OCI-LY3 (cell line): ENCODE measurements at regions not wholly inside any gene's neighbourhood (a gene's known extent, or its start where the extent isn't known, plus 50 kb on each side); places are given as distances from the start of the nearest gene placed in this dataset.
"Not testable (repeated sequence)": the region's sequence is repeated elsewhere in the genome, so short reads cannot be mapped to it uniquely, and the experiment has no call there.

ENCODE experiments used
- H2AFZ ChIP-seq: fragments of 200-600, 300-600 bp; shearing (Covaris generic); 2 replicates; pipeline ENCODE4 v1.6.0; 2014; ENCODE audit warnings: antibody characterized with exemption, low read depth, low read length
- H3K27ac ChIP-seq: fragments of 200-600, 300-600 bp; sonication (generic); 2 replicates; pipeline ENCODE4 v1.5.1; 2014; ENCODE audit warnings: mild to moderate bottlenecking, low read length, moderate library complexity, mixed read lengths
- H3K27me3 ChIP-seq: fragments of 200-600, 300-600 bp; sonication (generic); 2 replicates; pipeline ENCODE4 v1.6.1; 2014; ENCODE audit warnings: low read depth, low read length, mixed read lengths
- H3K36me3 ChIP-seq: fragments of 200-600, 300-600 bp; sonication (generic); replicated peaks from 2 replicates; pipeline ENCODE3; 2014; ENCODE audit warnings: low read depth, low read length, mixed read lengths
- H3K4me1 ChIP-seq: fragments of 300-600, 200-600 bp; sonication (generic); 2 replicates; pipeline ENCODE4 v1.6.1; 2014; ENCODE audit warnings: low read length, mixed read lengths
- H3K4me2 ChIP-seq: fragments of 200-600, 300-600 bp; sonication (generic); 2 replicates; pipeline ENCODE4 v1.6.1; 2014; ENCODE audit warnings: low read length, mixed read lengths
- H3K4me3 ChIP-seq: fragments of 300-600, 200-600 bp; sonication (generic); 2 replicates; pipeline ENCODE4 v1.5.1; 2014; ENCODE audit warnings: antibody characterized with exemption, mild to moderate bottlenecking, low read length, moderate library complexity
- H3K79me2 ChIP-seq: fragments of 300-600, 200-600 bp; shearing (Covaris generic); 2 replicates; pipeline ENCODE4 v1.6.1; 2014; ENCODE audit warnings: mild to moderate bottlenecking, low read length, mixed read lengths
- H3K9ac ChIP-seq: fragments of 300-600, 200-600 bp; shearing (Covaris generic); 2 replicates; pipeline ENCODE4 v1.6.0; 2014; ENCODE audit warnings: mild to moderate bottlenecking, low read length, moderate library complexity
- H3K9me3 ChIP-seq: fragments of 200-600, 300-600 bp; shearing (Covaris generic); 2 replicates; pipeline ENCODE4 v1.6.1; 2014; ENCODE audit warnings: low read length, mixed read lengths; ENCODE audit not compliant: insufficient read depth
- H4K20me1 ChIP-seq: fragments of 200-600, 300-600 bp; sonication (generic); 2 replicates; pipeline ENCODE4 v1.6.1; 2016; ENCODE audit warnings: low read length, mixed read lengths; ENCODE audit not compliant: insufficient read depth
- EZH2phosphoT487 ChIP-seq: fragments of 200-600 bp; shearing (Covaris generic); IDR thresholded peaks from 2 replicates; pipeline ENCODE4 v1.6.1; 2018; ENCODE audit warnings: antibody characterized with exemption, mixed run types, low read depth
- TF ChIP-seq, protein P1 (sequence below): fragments of 200-600, 300-600 bp; sonication (generic); IDR thresholded peaks from 2 replicates; pipeline ENCODE4 v1.5.1; 2014; ENCODE audit warnings: antibody characterized with exemption, low read length, low read depth

- Histone ChIP-seq H3K4me1 (no peaks in the 10 kb centered on the region), H3K9ac (no peak overlapping the region), H3K27ac (no peak overlapping the region), H3K4me2 (no peak overlapping the region), H3K36me3 (no peaks in the 10 kb centered on the region), H3K9me3 (no peaks in the 10 kb centered on the region), H3K79me2 (no peaks in the 10 kb centered on the region), H4K20me1 (no peaks in the 10 kb centered on the region), H3K4me3 (no peak overlapping the region), H2AFZ (no peak overlapping the region), H3K27me3 (no peaks in the 10 kb centered on the region)
- TF ChIP-seq, protein P1, sequence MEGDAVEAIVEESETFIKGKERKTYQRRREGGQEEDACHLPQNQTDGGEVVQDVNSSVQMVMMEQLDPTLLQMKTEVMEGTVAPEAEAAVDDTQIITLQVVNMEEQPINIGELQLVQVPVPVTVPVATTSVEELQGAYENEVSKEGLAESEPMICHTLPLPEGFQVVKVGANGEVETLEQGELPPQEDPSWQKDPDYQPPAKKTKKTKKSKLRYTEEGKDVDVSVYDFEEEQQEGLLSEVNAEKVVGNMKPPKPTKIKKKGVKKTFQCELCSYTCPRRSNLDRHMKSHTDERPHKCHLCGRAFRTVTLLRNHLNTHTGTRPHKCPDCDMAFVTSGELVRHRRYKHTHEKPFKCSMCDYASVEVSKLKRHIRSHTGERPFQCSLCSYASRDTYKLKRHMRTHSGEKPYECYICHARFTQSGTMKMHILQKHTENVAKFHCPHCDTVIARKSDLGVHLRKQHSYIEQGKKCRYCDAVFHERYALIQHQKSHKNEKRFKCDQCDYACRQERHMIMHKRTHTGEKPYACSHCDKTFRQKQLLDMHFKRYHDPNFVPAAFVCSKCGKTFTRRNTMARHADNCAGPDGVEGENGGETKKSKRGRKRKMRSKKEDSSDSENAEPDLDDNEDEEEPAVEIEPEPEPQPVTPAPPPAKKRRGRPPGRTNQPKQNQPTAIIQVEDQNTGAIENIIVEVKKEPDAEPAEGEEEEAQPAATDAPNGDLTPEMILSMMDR = no peak
- no peak for TF ChIP-seq EZH2phosphoT487
Observed at GRCh38 chr2:38243186-38243880, 133.7 kb downstream of the ATL2 start.

DNA sequence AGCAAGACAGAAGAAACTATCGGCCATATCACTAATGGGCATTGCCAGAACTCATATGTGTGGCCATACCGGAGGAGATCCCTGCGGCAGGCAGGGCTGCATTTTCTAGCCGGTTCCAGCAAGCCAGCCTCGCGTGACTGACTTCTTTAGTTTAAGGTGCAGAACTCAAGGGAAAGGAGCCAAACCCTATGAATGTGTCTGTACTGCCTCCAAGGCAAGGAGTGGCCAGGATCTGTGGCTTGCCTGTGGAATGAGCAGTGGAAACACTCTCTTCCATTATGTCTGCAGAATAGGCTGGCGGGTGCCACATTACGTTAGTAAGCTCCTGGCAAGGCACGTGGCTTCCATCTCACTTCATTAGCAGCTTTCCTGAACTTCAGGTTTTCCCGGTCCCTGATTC, 137.6 kb downstream of the ATL2 start:
- Histone ChIP-seq H3K4me2 (no peak overlapping the region), H4K20me1 (no peaks in the 10 kb centered on the region), H3K9me3 (no peaks in the 10 kb centered on the region), H3K27me3 (no peaks in the 10 kb centered on the region), H3K4me3 (no peak overlapping the region), H3K9ac (no peak overlapping the region), H2AFZ (no peak overlapping the region), H3K36me3 (no peaks in the 10 kb centered on the region), H3K27ac (no peak overlapping the region), H3K4me1 (no peaks in the 10 kb centered on the region), H3K79me2 (no peaks in the 10 kb centered on the region)
- TF ChIP-seq, protein P1 = no peak
- TF ChIP-seq EZH2phosphoT487 = no peak

DNA sequence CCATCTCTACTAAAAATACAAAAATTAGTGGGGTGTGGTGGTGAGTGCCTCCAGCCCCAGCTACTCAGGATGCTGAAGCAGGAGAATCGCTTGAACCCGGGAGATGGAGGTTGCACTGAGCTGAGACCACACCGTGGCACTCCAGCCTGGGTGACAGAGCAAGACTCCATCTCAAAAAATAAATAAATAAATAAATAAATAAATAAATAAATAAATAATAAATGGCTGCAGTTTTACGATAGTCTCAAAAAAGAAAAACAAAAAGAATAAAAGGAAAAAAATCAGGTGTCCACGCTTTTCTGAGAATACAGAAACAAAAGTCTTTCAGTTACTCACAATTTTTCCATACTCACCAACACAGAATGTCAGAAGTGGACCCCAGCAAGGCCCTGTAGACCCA, 138.4 kb downstream of the ATL2 start:
- not testable (repeated sequence) for H3K4me3 ChIP-seq, H3K4me2 ChIP-seq, H3K27me3 ChIP-seq, H3K9me3 ChIP-seq, H3K27ac ChIP-seq, H3K9ac ChIP-seq, H3K4me1 ChIP-seq, H3K79me2 ChIP-seq, H3K36me3 ChIP-seq, H2AFZ ChIP-seq, H4K20me1 ChIP-seq

- no peaks in the 10 kb centered on the region for H4K20me1 ChIP-seq
Observed at GRCh38 chr2:38237311-38237710, 139.8 kb downstream of the ATL2 start.

More at GRCh38 chr2:38237311-38237710, 139.8 kb downstream of the ATL2 start:
- Histone ChIP-seq H3K4me3 (no peak overlapping the region), H3K27ac (no peak overlapping the region), H3K36me3 (no peaks in the 10 kb centered on the region), H3K4me1 (no peaks in the 10 kb centered on the region), H3K4me2 (no peak overlapping the region), H3K27me3 (no peaks in the 10 kb centered on the region), H3K9me3 (no peaks in the 10 kb centered on the region), H3K9ac (no peak overlapping the region), H3K79me2 (no peaks in the 10 kb centered on the region), H2AFZ (no peak overlapping the region)
- TF ChIP-seq EZH2phosphoT487 = no peak
- TF ChIP-seq, protein P1 = no peak
